ENCODE measurements at regions not wholly inside any gene's neighbourhood (a gene's known extent, or its start where the extent isn't known, plus 50 kb on each side); places are given as distances from the start of the nearest gene placed in this dataset.

- Histone ChIP-seq H3K4me3 (replicated peaks in 1 of 3; ENCODE audit: low read depth in 2 of 3, low read length in 3 of 3) (no peak overlapping the region), H3K27me3 (ENCODE audit: control insufficient read depth in 2 of 2, insufficient read depth in 2 of 2, low read length in 2 of 2) (no peaks in the 10 kb centered on the region), H3K9me3 (replicated peaks in 1 of 2; ENCODE audit: control insufficient read depth in 1 of 2, insufficient read depth in 1 of 2, low read length in 2 of 2) (no peaks in the 10 kb centered on the region), H3K79me2 (ENCODE audit: insufficient read depth, low read length) (no peaks in the 10 kb centered on the region), H4K20me1 (ENCODE audit: insufficient read depth, low read length) (no peaks in the 10 kb centered on the region), H2AFZ (ENCODE audit: insufficient read depth, low read depth, low read length, poor library complexity, severe bottlenecking) (no peak overlapping the region), H3K9ac (ENCODE audit: insufficient read depth, low read length, poor library complexity, severe bottlenecking) (no peak overlapping the region), H3K27ac (ENCODE audit: low read depth in 1 of 2, low read length in 2 of 2) (no peak overlapping the region), H3K4me2 (replicated peaks; ENCODE audit: extremely low read depth, low read length, poor library complexity, severe bottlenecking) (no peak overlapping the region), H3K36me3 (replicated peaks in 1 of 2; ENCODE audit: control insufficient read depth in 1 of 2, insufficient read depth in 2 of 2, low read length in 2 of 2) (no peaks in the 10 kb centered on the region), H3K4me1 (ENCODE audit: control insufficient read depth in 1 of 2, insufficient read depth in 2 of 2, low read length in 2 of 2) (no peaks in the 10 kb centered on the region)
- no peak for DNase-seq
- WGBS (ENCODE audit: insufficient coverage): no CpG with 5 or more reads among the region's 5 CpGs
- TF ChIP-seq, protein P1, sequence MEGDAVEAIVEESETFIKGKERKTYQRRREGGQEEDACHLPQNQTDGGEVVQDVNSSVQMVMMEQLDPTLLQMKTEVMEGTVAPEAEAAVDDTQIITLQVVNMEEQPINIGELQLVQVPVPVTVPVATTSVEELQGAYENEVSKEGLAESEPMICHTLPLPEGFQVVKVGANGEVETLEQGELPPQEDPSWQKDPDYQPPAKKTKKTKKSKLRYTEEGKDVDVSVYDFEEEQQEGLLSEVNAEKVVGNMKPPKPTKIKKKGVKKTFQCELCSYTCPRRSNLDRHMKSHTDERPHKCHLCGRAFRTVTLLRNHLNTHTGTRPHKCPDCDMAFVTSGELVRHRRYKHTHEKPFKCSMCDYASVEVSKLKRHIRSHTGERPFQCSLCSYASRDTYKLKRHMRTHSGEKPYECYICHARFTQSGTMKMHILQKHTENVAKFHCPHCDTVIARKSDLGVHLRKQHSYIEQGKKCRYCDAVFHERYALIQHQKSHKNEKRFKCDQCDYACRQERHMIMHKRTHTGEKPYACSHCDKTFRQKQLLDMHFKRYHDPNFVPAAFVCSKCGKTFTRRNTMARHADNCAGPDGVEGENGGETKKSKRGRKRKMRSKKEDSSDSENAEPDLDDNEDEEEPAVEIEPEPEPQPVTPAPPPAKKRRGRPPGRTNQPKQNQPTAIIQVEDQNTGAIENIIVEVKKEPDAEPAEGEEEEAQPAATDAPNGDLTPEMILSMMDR (IDR thresholded peaks at IDR 0.05): no peak
- H3K4me3 Mint-ChIP-seq: no peak overlapping the region
- H3K36me3 Mint-ChIP-seq: no peaks in the 10 kb centered on the region
- H3K27ac Mint-ChIP-seq: no peak overlapping the region
- H3K4me1 Mint-ChIP-seq: no peaks in the 10 kb centered on the region
- H3K27me3 Mint-ChIP-seq (ENCODE audit: low read depth in 3 of 3): peaks cover 0 to 4% (median 4%) of the 10 kb centered on the region in 3 donors
- intact Hi-C loops (cut with micrococcal nuclease): loop anchor here in 1 of 2 donors (10.0 kb wide), 1 partner anchor 64 kb away; no protein-coding TSS in a partner anchor
- H3K9me3 Mint-ChIP-seq: no peaks in the 10 kb centered on the region
These were observed 78.2 kb downstream of the HRH4 start for GRCh38 chr18:24538414-24539264.

GRCh38 chr18:24539866-24540617 is 79.6 kb downstream of the HRH4 start:
- H3K4me1 ChIP-seq (ENCODE audit: control insufficient read depth in 1 of 2, insufficient read depth in 2 of 2, low read length in 2 of 2): no peaks in the 10 kb centered on the region
- Mint-ChIP-seq H3K9me3 (no peaks in the 10 kb centered on the region), H3K4me1 (no peaks in the 10 kb centered on the region), H3K27me3 (ENCODE audit: low read depth in 3 of 3) (peaks cover 0 to 4% (median 2%) of the 10 kb centered on the region in 3 donors), H3K36me3 (no peaks in the 10 kb centered on the region), H3K4me3 (no peak overlapping the region), H3K27ac (no peak overlapping the region)
- DNase-seq: no peak
- intact Hi-C loops (cut with micrococcal nuclease): loop anchor here in 1 of 2 donors (10.0 kb wide), 1 partner anchor 65 kb away; no protein-coding TSS in a partner anchor
- H3K9me3 ChIP-seq (replicated peaks in 1 of 2; ENCODE audit: control insufficient read depth in 1 of 2, insufficient read depth in 1 of 2, low read length in 2 of 2): no peaks in the 10 kb centered on the region
- no peaks in the 10 kb centered on the region for H3K36me3 ChIP-seq (replicated peaks in 1 of 2; ENCODE audit: control insufficient read depth in 1 of 2, insufficient read depth in 2 of 2, low read length in 2 of 2)
- TF ChIP-seq, protein P1 (IDR thresholded peaks at IDR 0.05): no peak
- no peak overlapping the region for H3K4me3 ChIP-seq (replicated peaks in 1 of 3; ENCODE audit: low read depth in 2 of 3, low read length in 3 of 3)
- no peak overlapping the region for H3K4me2 ChIP-seq (replicated peaks; ENCODE audit: extremely low read depth, low read length, poor library complexity, severe bottlenecking)
- no peaks in the 10 kb centered on the region for H3K79me2 ChIP-seq (ENCODE audit: insufficient read depth, low read length)
- H2AFZ ChIP-seq (ENCODE audit: insufficient read depth, low read depth, low read length, poor library complexity, severe bottlenecking): no peak overlapping the region
- WGBS (ENCODE audit: insufficient coverage): 83% methylated on average over 1 of the region's 4 CpGs
- H3K9ac ChIP-seq (ENCODE audit: insufficient read depth, low read length, poor library complexity, severe bottlenecking): no peak overlapping the region
- no peak overlapping the region for H3K27ac ChIP-seq (ENCODE audit: low read depth in 1 of 2, low read length in 2 of 2)
- H4K20me1 ChIP-seq (ENCODE audit: insufficient read depth, low read length): no peaks in the 10 kb centered on the region
- H3K27me3 ChIP-seq (ENCODE audit: control insufficient read depth in 2 of 2, insufficient read depth in 2 of 2, low read length in 2 of 2): no peaks in the 10 kb centered on the region

All from CD14-positive monocyte (primary cell).